B cell (primary cell): ENCODE measurements at regions not wholly inside any gene's neighbourhood (a gene's known extent, or its start where the extent isn't known, plus 50 kb on each side); places are given as distances from the start of the nearest gene placed in this dataset.

Experiments
- CTCF ChIP-seq: fragments of 200-600 bp; IDR thresholded peaks from one replicate; pipeline ENCODE4 v1.8.0; 2022; ENCODE audit warnings: antibody characterized with exemption, mild to moderate bottlenecking
- EZH2 ChIP-seq: IDR thresholded peaks from 2 replicates; pipeline ENCODE4 v1.6.1; 2012; ENCODE audit warnings: borderline replicate concordance, low read depth, mild to moderate bottlenecking, moderate library complexity, low read length; ENCODE audit not compliant: insufficient read depth, poor library complexity, severe bottlenecking

- TF ChIP-seq EZH2 (no peak), CTCF (no peak)
These were observed 582.4 kb upstream of the ADGRL3 start for GRCh38 chr4:60617731-60618130.
